GM10266 (cell line): ENCODE measurements at regions not wholly inside any gene's neighbourhood (a gene's known extent, or its start where the extent isn't known, plus 50 kb on each side); places are given as distances from the start of the nearest gene placed in this dataset.
"Not testable (repeated sequence)": the region's sequence is repeated elsewhere in the genome, so short reads cannot be mapped to it uniquely, and the experiment has no call there.

Experiments
- DNase-seq: peaks from one replicate; pipeline ENCODE4 v3.0.0; 2012; ENCODE audit errors: extremely low spot score
- TF ChIP-seq, protein P1 (sequence below): IDR thresholded peaks from 2 replicates; pipeline ENCODE4 v1.5.1; 2012; ENCODE audit warnings: mild to moderate bottlenecking, low read depth; ENCODE audit not compliant: control insufficient read depth, insufficient read depth; ENCODE audit errors: missing control alignments

- TF ChIP-seq, protein P1, sequence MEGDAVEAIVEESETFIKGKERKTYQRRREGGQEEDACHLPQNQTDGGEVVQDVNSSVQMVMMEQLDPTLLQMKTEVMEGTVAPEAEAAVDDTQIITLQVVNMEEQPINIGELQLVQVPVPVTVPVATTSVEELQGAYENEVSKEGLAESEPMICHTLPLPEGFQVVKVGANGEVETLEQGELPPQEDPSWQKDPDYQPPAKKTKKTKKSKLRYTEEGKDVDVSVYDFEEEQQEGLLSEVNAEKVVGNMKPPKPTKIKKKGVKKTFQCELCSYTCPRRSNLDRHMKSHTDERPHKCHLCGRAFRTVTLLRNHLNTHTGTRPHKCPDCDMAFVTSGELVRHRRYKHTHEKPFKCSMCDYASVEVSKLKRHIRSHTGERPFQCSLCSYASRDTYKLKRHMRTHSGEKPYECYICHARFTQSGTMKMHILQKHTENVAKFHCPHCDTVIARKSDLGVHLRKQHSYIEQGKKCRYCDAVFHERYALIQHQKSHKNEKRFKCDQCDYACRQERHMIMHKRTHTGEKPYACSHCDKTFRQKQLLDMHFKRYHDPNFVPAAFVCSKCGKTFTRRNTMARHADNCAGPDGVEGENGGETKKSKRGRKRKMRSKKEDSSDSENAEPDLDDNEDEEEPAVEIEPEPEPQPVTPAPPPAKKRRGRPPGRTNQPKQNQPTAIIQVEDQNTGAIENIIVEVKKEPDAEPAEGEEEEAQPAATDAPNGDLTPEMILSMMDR = no peak
- no peak for DNase-seq
These were observed 755.6 kb upstream of the MIR17HG start for GRCh38 chr13:90591927-90592268.

DNA sequence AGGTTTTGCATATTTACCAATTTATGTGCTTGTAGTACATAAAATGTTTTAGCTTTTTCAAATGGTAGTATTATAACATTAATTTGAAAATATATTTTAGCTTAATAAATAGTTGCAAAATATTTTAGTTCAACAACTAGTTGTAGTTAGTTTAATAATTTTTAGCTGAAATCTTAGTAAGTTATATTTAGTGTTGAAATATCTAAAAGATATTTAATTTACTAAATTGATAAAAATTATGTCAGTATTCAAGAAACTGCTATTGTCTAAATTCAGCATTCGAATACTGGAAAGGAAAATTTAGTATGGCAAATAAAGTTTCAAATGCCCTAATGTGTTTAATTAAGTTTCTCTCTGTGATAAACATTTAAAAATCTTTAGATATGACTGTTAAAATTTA is 754.5 kb upstream of the MIR17HG start:
- DNase-seq = no peak
- TF ChIP-seq, protein P1 = no peak

DNA sequence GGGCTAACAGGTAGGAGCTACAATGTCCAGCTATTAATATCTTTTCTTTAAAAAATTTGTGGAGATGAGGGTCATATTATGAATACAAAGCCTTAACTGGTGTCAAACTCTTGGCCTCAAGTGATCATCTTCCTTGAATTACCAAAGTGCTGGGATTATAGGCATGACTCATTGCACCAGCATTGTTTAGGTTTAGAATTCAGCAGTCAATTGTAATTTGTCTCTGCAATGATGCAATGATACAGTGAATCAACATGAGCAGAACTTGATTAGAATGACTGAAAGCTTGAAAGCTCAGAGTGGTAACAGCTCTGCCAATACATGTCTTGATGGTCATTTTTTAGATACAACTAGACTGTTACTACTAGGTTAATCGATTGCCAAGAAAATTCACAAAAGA is 752.8 kb upstream of the MIR17HG start:
- TF ChIP-seq, protein P1 = no peak
- DNase-seq = no peak

GRCh38 chr13:90605664-90606063 is 741.8 kb upstream of the MIR17HG start:
- TF ChIP-seq, protein P1 = no peak
- DNase-seq = no peak

GRCh38 chr13:90606921-90607320 is 740.6 kb upstream of the MIR17HG start:
- not testable (repeated sequence) for DNase-seq

DNA sequence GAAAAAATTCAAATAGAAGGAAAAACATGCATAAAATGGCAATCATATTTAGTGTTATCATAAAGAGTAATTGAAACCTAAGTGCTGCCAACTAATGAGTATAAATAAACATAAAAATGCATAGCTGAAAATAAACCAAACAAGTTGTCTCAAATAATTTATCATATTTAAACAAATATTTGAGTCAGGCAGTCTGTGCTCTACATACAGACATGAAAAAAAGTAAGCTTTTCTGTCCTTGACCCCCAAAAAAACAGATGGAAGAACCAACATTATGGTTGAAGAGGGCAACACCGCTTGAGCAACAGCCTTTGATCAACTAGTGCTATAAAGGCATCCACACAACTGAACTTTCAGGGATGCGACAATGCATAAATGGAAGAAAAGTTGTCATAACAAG is 735.1 kb upstream of the MIR17HG start:
- TF ChIP-seq, protein P1 = no peak
- no peak for DNase-seq

DNA sequence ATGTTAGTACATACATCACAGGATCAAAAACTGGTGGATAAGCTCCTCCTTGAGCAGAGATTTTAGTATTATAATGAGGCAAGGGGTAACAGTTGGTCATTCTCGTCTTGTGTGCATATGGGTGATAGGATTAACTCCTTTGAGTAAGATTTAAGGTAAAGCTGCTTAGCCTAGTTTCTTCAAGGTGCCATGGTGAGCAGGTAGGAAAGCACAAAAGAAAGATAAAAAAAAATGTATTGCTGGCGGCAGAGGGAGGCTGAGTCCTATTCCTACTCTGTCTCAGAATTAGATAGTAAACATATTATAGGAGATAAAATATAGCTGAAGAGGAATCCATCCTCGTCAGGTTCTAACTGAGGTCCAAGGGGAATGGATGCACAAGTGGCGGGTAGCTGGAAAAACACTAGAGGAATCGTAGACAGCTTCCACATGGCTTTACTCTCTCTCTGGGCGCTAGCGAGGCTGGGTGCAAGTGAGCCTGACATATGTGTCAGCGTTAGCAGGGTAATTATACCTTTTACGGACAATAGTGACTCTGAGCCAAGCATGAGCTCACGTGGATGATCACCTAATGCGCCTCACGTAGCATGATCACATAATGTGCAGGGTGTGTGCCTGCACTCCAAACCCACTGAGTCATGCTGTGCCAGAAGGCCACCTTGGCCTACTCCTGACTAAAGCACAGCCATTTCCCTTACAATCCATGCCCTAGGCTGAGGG is 734.3 kb upstream of the MIR17HG start:
- DNase-seq = no peak
- TF ChIP-seq, protein P1 = no peak

GRCh38 chr13:90615236-90615635 is 732.3 kb upstream of the MIR17HG start:
- TF ChIP-seq, protein P1 = no peak
- DNase-seq = no peak
